ENCODE measurements at regions not wholly inside any gene's neighbourhood (a gene's known extent, or its start where the extent isn't known, plus 50 kb on each side); places are given as distances from the start of the nearest gene placed in this dataset.

- DNase-seq = no peak
Measured at GRCh38 chr21:25375675-25376074, 231.6 kb downstream of the MRPL39 start.

GRCh38 chr21:25373126-25374082 lies 233.9 kb downstream of the MRPL39 start:
- DNase-seq = no peak

- no peak for DNase-seq
Measured at GRCh38 chr21:25371841-25372425, 235.3 kb downstream of the MRPL39 start.

- DNase-seq = no peak
Measured at GRCh38 chr21:25370311-25370744, 237.0 kb downstream of the MRPL39 start.

- DNase-seq = no peak
Measured at GRCh38 chr21:25369524-25370300, 237.6 kb downstream of the MRPL39 start.

GRCh38 chr21:25368531-25368930 lies 238.8 kb downstream of the MRPL39 start:
- DNase-seq = no peak

- DNase-seq = no peak
Measured at GRCh38 chr21:25366116-25366515, 241.2 kb downstream of the MRPL39 start.

GRCh38 chr21:25362375-25363267 lies 244.7 kb downstream of the MRPL39 start:
- no peak for DNase-seq

GRCh38 chr21:25361765-25362164 lies 245.5 kb downstream of the MRPL39 start:
- no peak for DNase-seq

GRCh38 chr21:25361097-25361496 lies 246.2 kb downstream of the MRPL39 start:
- DNase-seq = no peak

- DNase-seq = no peak
Measured at GRCh38 chr21:25360593-25360992, 246.7 kb downstream of the MRPL39 start.

- DNase-seq = no peak
Measured at GRCh38 chr21:25359724-25360123, 247.6 kb downstream of the MRPL39 start.

- no peak for DNase-seq
Measured at GRCh38 chr21:25350056-25350455, 257.2 kb downstream of the MRPL39 start.

- DNase-seq = no peak
Measured at GRCh38 chr21:25343774-25344545, 263.3 kb downstream of the MRPL39 start.

- no peak for DNase-seq
Measured at GRCh38 chr21:25342816-25343215, 264.5 kb downstream of the MRPL39 start.

GRCh38 chr21:25341981-25342380 lies 265.3 kb downstream of the MRPL39 start:
- no peak for DNase-seq

GRCh38 chr21:25338415-25338814 lies 268.9 kb downstream of the MRPL39 start:
- DNase-seq = no peak

- no peak for DNase-seq
Measured at GRCh38 chr21:25334046-25334730, 273.1 kb downstream of the MRPL39 start.

- DNase-seq = no peak
Measured at GRCh38 chr21:25331286-25331685, 276.0 kb downstream of the MRPL39 start.

GRCh38 chr21:25330266-25330665 lies 277.0 kb downstream of the MRPL39 start:
- no peak for DNase-seq

All from SHP77 (cell line).